Hematopoietic multipotent progenitor cell treated with erythropoietin and hydrocortisone succinate and interleukin-3 and kit ligand, for 8 days (in vitro differentiated cells): ENCODE measurements at regions not wholly inside any gene's neighbourhood (a gene's known extent, or its start where the extent isn't known, plus 50 kb on each side); places are given as distances from the start of the nearest gene placed in this dataset.
"Not testable (repeated sequence)": the region's sequence is repeated elsewhere in the genome, so short reads cannot be mapped to it uniquely, and the experiment has no call there.

Source experiments
- DNase-seq: peaks from one replicate; pipeline ENCODE4 v3.0.0-alpha.2; 2015

GRCh38 chrX:84611843-84612636, 109.8 kb upstream of the HDX start:
- no peak for DNase-seq

- DNase-seq: no peak
These were observed 132.0 kb upstream of the HDX start for GRCh38 chrX:84634201-84634782.

- no peak for DNase-seq
These were observed 163.8 kb upstream of the HDX start for GRCh38 chrX:84666086-84666485.

DNA sequence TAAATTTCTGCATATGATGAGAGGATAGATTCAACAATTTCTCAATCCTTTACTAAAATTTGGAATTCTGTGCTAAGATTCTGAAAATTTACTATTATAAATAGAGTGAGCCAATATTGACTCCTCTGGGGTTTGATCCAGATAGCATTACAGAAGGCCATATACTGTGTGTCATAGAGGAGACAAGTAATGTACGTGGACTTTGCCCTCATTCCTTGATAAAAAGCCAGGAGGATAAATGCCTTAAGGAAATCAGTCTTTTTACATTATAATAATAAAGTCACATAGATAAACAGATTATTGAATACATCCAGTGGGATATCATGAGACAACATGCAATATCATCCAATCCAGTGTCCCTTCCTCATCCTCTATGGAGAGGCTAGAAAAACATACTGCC, 188.0 kb upstream of the HDX start:
- DNase-seq: no peak

- DNase-seq: no peak
These were observed 207.7 kb upstream of the HDX start for GRCh38 chrX:84709987-84710386.

DNA sequence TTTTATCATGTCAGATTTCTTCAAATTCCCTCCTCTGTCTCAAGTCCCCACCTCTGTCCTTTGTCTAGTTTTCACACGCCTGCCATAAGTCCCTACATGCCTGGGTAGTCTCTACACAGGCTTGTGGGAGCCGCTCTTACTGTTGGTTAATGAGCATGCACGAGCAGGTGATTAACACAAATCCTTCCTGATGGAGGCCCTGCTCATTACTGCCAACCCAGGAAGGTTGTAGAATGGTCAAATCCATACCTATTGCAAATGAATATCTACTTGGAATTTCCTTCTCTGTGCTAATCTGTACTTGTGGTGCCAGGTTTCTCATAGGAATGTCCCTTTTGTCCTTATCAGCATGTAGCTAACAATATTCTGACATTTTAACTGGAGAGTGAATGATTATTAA, 208.4 kb upstream of the HDX start:
- DNase-seq: no peak

DNA sequence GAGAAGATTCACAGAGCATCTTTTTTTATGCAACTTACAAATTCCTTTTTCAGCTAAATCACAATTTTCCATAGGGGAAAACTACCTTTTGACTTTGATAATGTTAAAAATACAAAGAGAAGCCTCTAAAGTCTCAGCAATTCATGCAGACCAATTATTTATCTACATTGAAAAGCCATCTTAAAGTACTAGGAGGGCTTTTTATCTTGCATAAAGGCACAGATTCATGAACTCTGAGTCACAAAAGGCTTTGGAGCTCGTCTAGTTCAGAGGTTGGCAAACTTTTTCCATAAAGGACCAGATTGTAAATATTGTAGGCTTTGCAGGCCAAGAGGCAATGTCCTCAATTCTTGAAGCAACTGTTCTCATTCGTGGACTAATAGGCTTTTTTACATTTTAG, 210.4 kb upstream of the HDX start:
- DNase-seq: no peak

GRCh38 chrX:84715315-84715714, 213.1 kb upstream of the HDX start:
- no peak for DNase-seq

- no peak for DNase-seq
These were observed 215.1 kb upstream of the HDX start for GRCh38 chrX:84717343-84717742.

- DNase-seq: no peak
These were observed 219.2 kb upstream of the HDX start for GRCh38 chrX:84721416-84721815.

- no peak for DNase-seq
These were observed 222.3 kb upstream of the HDX start for GRCh38 chrX:84724576-84724975.

DNA sequence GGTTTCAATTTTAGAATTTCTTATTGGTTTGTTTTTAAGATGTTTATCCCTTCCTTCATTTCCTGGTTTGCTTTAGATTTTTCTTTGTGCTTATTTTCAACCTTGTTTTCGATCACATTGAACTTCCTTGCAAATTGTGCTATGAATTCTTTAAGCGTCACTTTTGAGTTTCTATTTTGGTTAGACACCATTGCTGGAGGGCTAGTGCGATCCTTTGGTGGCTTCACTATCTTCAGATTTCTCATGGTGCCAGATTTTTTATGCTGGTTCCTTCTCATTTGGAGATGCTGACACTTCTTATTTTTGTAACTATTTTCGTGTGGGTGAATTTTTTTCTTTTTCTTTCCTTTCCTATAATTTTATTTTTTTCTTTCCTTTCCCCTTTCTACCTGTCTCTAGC, 227.2 kb upstream of the HDX start:
- DNase-seq: no peak

- DNase-seq: peak; percentile 10
These were observed 227.6 kb upstream of the HDX start for GRCh38 chrX:84729809-84730208.

GRCh38 chrX:84735025-84735424, 232.8 kb upstream of the HDX start:
- peak; percentile 3 for DNase-seq

DNA sequence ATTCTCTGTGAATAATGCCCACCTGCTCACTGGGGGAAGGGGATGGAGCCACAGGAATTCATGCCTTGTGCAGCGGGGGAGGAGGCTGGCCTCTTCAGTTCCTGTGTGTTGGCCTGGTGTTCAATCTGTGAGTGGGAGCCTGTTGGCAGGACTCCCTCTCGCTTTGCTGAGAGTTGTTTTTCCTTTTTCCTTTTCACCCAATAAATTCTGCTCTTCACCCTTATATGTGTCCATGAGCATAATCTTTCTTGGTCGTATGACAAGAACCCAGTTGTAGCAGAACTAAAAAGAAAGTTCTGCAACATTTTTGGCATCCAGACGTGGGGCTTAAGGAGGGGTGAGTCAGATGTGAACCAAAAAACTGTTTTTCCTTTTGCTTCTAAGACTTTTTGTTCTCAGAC, 235.2 kb upstream of the HDX start:
- DNase-seq: no peak

DNA sequence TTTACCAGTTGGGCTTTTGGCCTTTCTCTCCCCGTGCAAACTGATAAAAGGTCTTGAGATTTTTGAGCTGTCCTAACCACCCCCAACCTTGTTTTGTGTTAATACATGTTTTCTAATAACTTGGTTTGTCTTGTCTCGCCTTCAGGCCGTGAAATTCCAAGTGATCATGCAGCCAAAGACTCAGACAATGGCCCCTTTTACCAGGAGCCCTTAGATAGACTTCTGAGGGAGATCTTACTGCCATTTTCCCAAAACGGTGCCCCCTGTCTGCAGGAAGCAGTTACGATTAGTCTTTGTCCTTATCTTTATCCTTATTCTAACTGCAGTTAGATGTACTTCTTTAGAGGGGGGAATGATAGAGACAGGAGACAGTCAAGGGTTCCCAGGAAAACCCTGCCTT, 245.3 kb upstream of the HDX start:
- no peak for DNase-seq

DNA sequence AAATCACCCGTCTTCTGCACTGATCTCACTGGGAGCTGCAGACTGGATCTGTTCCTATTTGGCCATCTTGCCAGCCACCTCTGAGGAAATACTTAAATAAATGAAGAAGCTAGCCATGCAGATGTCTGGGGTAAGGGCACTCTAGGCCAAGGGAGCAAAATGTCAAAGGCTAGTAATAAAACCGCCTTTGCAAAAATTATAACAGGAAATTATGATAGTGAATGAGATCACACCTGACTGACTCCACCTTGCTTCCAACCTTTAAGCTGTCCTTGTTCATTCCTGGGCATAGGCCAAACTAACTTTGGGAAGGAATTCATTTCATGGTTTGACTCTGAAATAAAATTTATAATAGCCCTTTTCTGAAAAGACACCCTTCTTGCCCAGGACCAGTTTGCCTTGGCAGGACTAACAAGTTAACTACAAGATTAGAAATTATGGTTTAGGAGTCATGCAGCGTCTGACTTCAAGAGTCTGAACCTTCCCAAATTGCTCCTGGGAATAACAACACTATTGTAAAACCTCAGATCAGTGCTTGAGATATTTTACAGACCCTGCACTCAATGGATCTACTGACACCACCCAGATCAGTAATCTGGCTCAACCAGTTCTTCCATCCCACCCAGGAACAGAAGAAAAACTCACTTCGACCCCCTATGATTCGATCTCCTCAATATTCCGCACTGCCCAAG, 246.9 kb upstream of the HDX start:
- no peak for DNase-seq

- DNase-seq: no peak
These were observed 243.1 kb upstream of the APOOL start for GRCh38 chrX:84760560-84760959.

DNA sequence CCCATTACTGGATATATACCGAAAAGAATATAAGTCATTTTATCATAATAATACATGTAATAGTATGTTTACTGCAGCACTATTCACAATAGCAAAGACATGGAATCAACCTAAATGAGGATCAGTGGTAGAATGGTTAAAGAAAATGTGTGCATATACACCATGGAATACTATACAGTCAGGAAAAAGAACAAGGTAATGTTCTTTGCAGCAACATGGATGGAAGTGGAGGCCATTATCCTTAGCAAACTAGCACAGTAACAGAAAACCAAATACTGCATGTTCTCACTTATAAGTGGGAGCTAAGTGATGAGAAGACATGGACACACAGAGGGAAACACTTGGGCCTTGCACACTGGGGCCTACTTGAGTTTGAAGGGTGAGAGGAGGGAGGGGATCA, 207.4 kb upstream of the APOOL start:
- DNase-seq: no peak

GRCh38 chrX:84830836-84831235, 172.8 kb upstream of the APOOL start:
- no peak for DNase-seq

DNA sequence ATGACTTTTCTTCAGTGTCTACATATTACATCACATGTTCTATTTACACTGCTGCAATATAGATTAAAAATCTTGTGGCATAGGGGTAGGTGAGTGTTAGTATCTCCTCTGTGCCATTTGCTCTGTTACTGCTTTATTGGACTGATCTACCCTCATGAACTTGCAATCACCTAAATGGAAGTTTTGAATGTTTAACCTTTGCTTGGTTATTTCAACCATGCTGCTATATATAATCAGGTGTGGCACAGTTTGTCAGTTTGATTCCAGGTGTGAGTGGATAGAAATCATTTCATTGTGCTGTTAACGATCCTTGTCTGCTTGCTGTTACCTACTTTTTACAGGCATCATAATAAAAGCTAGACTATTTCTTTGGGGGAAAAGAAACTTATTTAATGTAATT, 157.1 kb upstream of the APOOL start:
- DNase-seq: not testable (repeated sequence)

- not testable (repeated sequence) for DNase-seq
These were observed 152.5 kb upstream of the APOOL start for GRCh38 chrX:84851183-84851582.

DNA sequence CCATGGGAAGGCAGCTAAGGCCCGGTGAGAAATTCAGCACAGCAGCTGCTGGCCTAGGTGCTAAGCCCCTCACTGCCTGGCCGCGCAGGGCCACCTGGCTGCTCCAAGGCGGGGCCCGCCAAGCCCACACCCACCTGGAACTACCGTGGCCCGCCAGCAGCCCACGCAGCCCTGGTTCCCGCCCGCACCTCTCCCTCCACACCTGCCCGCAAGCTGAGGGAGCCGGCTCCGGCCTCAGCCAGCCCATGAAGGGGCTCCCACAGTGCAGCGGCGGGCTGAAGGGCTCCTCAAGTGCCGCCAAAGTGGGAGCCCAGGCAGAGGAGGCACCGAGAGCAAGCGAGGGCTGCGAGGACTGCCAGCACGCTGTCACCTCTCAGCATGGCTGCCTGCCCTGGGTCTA, 146.9 kb upstream of the APOOL start:
- not testable (repeated sequence) for DNase-seq

DNA sequence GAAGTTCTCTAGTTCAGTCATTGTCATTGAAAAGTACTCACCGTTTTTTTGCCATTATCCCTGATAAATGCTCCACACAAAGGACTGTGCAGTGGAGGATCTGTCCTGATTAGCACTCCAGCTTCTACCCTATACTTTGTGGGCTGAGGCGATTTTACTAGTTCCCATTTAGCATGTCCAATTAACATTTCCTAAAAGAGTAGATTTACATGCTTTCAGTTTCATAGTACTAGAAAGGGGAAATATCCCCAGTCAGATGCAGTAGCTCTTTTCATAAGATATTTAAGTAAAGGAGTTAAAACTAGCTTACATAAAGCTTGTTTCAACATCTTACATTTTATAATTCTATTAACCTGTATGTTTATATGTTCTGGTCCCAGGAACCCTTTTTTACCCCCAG, 144.9 kb upstream of the APOOL start:
- DNase-seq: not testable (repeated sequence)
